Activated CD4-positive, alpha-beta T cell treated with anti-CD3 and anti-CD28 coated beads for 1 hour (primary cell): ENCODE measurements at regions not wholly inside any gene's neighbourhood (a gene's known extent, or its start where the extent isn't known, plus 50 kb on each side); places are given as distances from the start of the nearest gene placed in this dataset.

Experiments used
- DNase-seq: peaks from one replicate; pipeline ENCODE4 v3.0.0-alpha.2; 2020

- DNase-seq: no peak
Observed at GRCh38 chr11:70537576-70538571, 139.5 kb downstream of the CTTN start.

- no peak for DNase-seq
Observed at GRCh38 chr11:70538641-70539359, 140.5 kb downstream of the CTTN start.

GRCh38 chr11:70539360-70540095 lies 141.2 kb downstream of the CTTN start:
- no peak for DNase-seq

GRCh38 chr11:70540196-70540595 lies 141.9 kb downstream of the CTTN start:
- no peak for DNase-seq

- DNase-seq: no peak
Observed at GRCh38 chr11:70541176-70541575, 142.8 kb downstream of the CTTN start.

GRCh38 chr11:70541699-70542098 lies 143.4 kb downstream of the CTTN start:
- DNase-seq: no peak

- DNase-seq: no peak
Observed at GRCh38 chr11:70542406-70542805, 144.1 kb downstream of the CTTN start.

- DNase-seq: no peak
Observed at GRCh38 chr11:70542811-70543210, 144.5 kb downstream of the CTTN start.

GRCh38 chr11:70543611-70544010 lies 145.3 kb downstream of the CTTN start:
- DNase-seq: no peak

GRCh38 chr11:70544067-70544773 lies 145.9 kb downstream of the CTTN start:
- no peak for DNase-seq

GRCh38 chr11:70544774-70545609 lies 146.7 kb downstream of the CTTN start:
- DNase-seq: no peak

- DNase-seq: no peak
Observed at GRCh38 chr11:70545610-70545912, 147.2 kb downstream of the CTTN start.

- DNase-seq: no peak
Observed at GRCh38 chr11:70546191-70546940, 148.0 kb downstream of the CTTN start.

- no peak for DNase-seq
Observed at GRCh38 chr11:70547386-70547785, 149.1 kb downstream of the CTTN start.

- no peak for DNase-seq
Observed at GRCh38 chr11:70547821-70548670, 149.7 kb downstream of the CTTN start.

- no peak for DNase-seq
Observed at GRCh38 chr11:70548976-70549375, 150.6 kb downstream of the CTTN start.

- no peak for DNase-seq
Observed at GRCh38 chr11:70549386-70549785, 151.1 kb downstream of the CTTN start.

- DNase-seq: no peak
Observed at GRCh38 chr11:70549796-70550195, 151.5 kb downstream of the CTTN start.

- DNase-seq: no peak
Observed at GRCh38 chr11:70550456-70551195, 152.3 kb downstream of the CTTN start.
